Sigmoid colon (tissue), 4 donors: ENCODE measurements at regions not wholly inside any gene's neighbourhood (a gene's known extent, or its start where the extent isn't known, plus 50 kb on each side); places are given as distances from the start of the nearest gene placed in this dataset.

Experiments
- CTCF ChIP-seq, 4 experiments: fragments of 450-650 bp in 3 of 4; fragments of 200-600 bp in 1 of 4; IDR thresholded peaks; one replicate each; pipeline ENCODE4 v1.5.1; 2016 to 2019; ENCODE audit warnings: antibody characterized with exemption in 4 of 4, mild to moderate bottlenecking in 3 of 4, moderate library complexity in 2 of 4
- EP300 ChIP-seq, 4 donors: sonication (generic); formaldehyde crosslinking; IDR thresholded peaks; one replicate each; pipeline ENCODE4 v1.6.1; 2017; ENCODE audit warnings: antibody characterized with exemption in 4 of 4
- POLR2A ChIP-seq, 2 donors: fragments of 450-650 bp; IDR thresholded peaks; one replicate each; pipeline ENCODE4 v1.6.1; 2016; ENCODE audit warnings: antibody characterized with exemption in 2 of 2, mild to moderate bottlenecking in 2 of 2, moderate library complexity in 2 of 2

GRCh38 chr10:43983405-43983804 lies 334.7 kb upstream of the ZNF32 start:
- TF ChIP-seq CTCF (IDR thresholded peaks at IDR 0.05) (no peak), EP300 (IDR thresholded peaks at IDR 0.05) (no peak), POLR2A (IDR thresholded peaks at IDR 0.05) (no peak)
